ENCODE measurements at regions not wholly inside any gene's neighbourhood (a gene's known extent, or its start where the extent isn't known, plus 50 kb on each side); places are given as distances from the start of the nearest gene placed in this dataset.

DNA sequence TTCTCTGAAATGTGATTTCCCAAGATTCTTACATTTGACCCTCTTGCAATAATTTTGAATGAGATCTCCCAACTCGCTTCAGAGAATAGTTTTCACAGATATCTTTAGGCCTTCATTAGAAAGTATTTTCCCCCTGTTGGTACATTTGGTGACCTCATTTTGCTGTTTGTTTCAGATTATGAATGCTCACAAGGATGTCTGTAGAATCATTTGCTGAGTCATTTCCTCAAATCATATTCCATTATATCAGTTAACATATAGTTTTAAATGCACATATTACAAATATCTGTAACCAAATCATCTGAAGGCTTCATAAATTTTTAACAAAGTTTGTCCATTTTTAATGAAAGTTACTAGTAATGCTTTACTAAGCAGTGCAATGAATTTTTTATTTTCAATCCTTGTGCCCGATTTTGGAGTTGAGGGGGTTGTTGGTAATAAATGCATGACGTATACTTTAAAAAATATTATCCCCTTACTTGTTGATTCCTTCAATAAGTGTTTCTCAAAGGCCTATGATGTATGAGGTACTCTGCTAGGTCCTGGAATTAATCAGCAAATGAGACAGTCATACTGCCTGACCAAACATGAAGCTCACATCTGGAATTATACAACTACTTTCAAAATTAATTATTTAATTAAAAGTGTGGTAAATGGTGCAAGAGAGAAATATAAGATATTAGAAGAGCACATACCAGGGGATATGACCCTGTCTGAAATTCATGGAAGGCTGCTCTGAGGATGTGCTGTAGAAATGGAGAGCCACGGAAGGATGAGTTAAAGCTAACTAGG, 126.9 kb upstream of the RAP1B start:
- TF ChIP-seq KLF10 (tag by site-specific recombination; IDR thresholded peaks at IDR 0.05) (no peak), MYNN (tag by site-specific recombination; IDR thresholded peaks at IDR 0.05; ENCODE audit: borderline replicate concordance) (no peak), MZF1 (tag by site-specific recombination; IDR thresholded peaks at IDR 0.05; ENCODE audit: borderline replicate concordance) (no peak)
- TF ChIP-seq, protein P1, sequence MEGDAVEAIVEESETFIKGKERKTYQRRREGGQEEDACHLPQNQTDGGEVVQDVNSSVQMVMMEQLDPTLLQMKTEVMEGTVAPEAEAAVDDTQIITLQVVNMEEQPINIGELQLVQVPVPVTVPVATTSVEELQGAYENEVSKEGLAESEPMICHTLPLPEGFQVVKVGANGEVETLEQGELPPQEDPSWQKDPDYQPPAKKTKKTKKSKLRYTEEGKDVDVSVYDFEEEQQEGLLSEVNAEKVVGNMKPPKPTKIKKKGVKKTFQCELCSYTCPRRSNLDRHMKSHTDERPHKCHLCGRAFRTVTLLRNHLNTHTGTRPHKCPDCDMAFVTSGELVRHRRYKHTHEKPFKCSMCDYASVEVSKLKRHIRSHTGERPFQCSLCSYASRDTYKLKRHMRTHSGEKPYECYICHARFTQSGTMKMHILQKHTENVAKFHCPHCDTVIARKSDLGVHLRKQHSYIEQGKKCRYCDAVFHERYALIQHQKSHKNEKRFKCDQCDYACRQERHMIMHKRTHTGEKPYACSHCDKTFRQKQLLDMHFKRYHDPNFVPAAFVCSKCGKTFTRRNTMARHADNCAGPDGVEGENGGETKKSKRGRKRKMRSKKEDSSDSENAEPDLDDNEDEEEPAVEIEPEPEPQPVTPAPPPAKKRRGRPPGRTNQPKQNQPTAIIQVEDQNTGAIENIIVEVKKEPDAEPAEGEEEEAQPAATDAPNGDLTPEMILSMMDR (tag by site-specific recombination; IDR thresholded peaks at IDR 0.05): no peak

Data from HEK293 (cell line).